GM12891 (cell line): ENCODE measurements at regions not wholly inside any gene's neighbourhood (a gene's known extent, or its start where the extent isn't known, plus 50 kb on each side); places are given as distances from the start of the nearest gene placed in this dataset.

ENCODE experiments used
- POLR2A ChIP-seq: IDR thresholded peaks from 2 replicates; pipeline ENCODE4 v1.6.1; 2011; ENCODE audit warnings: low read depth, low read length, control low read depth
- SPI1 ChIP-seq: IDR thresholded peaks from 2 replicates; pipeline ENCODE4 v1.6.1; 2011; ENCODE audit warnings: low read depth, low read length, control low read depth
- TAF1 ChIP-seq: IDR thresholded peaks from 2 replicates; pipeline ENCODE4 v1.6.1; 2011; ENCODE audit warnings: low read depth, low read length, control low read depth

DNA sequence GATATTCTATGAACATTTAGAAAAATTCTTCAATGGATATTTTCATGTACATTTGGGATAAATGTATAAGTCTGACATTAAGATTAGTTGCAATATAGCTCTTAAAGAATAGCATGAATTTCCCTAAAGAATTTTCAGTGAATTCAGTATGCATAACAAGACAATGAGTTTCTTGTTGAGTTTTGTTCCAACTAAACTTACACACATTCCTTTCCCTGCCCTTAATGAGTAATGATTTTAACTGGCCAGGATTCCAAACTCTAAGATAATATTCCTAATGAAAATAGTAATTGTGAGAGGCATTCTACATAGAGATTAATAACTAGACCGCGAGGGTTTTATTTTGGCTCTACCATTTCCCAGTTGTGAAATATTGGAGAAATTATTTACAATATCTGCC lies 390.3 kb upstream of the GALNT5 start:
- TF ChIP-seq POLR2A (no peak), TAF1 (no peak), SPI1 (no peak)
